ENCODE measurements at regions not wholly inside any gene's neighbourhood (a gene's known extent, or its start where the extent isn't known, plus 50 kb on each side); places are given as distances from the start of the nearest gene placed in this dataset.

GRCh38 chr2:238613610-238614009, 186.9 kb downstream of the ASB1 start:
- ChIA-PET CTCF (no interaction called here), POLR2A (no interaction called here)
- no peak overlapping the region for H3K4me3 Mint-ChIP-seq
- Histone ChIP-seq H3K27ac (ENCODE audit: low read length in 2 of 2) (no peak overlapping the region), H3K9me3 (ENCODE audit: control extremely low read depth in 1 of 3, control insufficient read depth in 2 of 3, insufficient read depth in 1 of 3, low read length in 2 of 3) (peaks cover 0 to 4% (median 0%) of the 10 kb centered on the region in 3 donors), H3K9ac (ENCODE audit: low read length) (no peak overlapping the region), H3K27me3 (replicated peaks in 1 of 4; ENCODE audit: control extremely low read depth in 1 of 4, control insufficient read depth in 3 of 4, insufficient read depth in 4 of 4, low read length in 3 of 4) (peaks cover 0 to 1% (median 0%) of the 10 kb centered on the region in 4 experiments), H3K4me2 (replicated peaks; ENCODE audit: low read depth, low read length, poor library complexity, severe bottlenecking) (no peak overlapping the region), H3K4me1 (ENCODE audit: control insufficient read depth in 2 of 2, insufficient read depth in 2 of 2, low read length in 2 of 2) (no peaks in the 10 kb centered on the region), H3K4me3 (ENCODE audit: control extremely low read depth in 1 of 5, extremely low read depth in 1 of 5, insufficient read depth in 1 of 5, low read depth in 2 of 5, low read length in 4 of 5) (no peak overlapping the region), H3K79me2 (ENCODE audit: control insufficient read depth, insufficient read depth, low read length) (no peaks in the 10 kb centered on the region), H3K36me3 (replicated peaks in 1 of 2; ENCODE audit: control extremely low read depth in 1 of 2, control insufficient read depth in 1 of 2, extremely low read depth in 1 of 2, insufficient read depth in 2 of 2, low read length in 1 of 2) (no peaks in the 10 kb centered on the region), H2AFZ (ENCODE audit: insufficient read depth, low read depth, low read length, poor library complexity, severe bottlenecking) (no peak overlapping the region), H4K20me1 (ENCODE audit: control insufficient read depth, insufficient read depth, low read length, poor library complexity, severe bottlenecking) (no peaks in the 10 kb centered on the region)
- WGBS (ENCODE audit: insufficient coverage), result 63% methylated on average over 3 of the region's 5 CpGs
- no peaks in the 10 kb centered on the region for H3K4me1 Mint-ChIP-seq
- TF ChIP-seq CTCF (IDR thresholded peaks at IDR 0.05), result no peak
- TF ChIP-seq EZH2 (IDR thresholded peaks at IDR 0.05; ENCODE audit: borderline replicate concordance, insufficient read depth, low read depth, low read length, poor library complexity, severe bottlenecking), result no peak
- H3K9me3 Mint-ChIP-seq (ENCODE audit: insufficient read depth), result peaks cover 13% of the 10 kb centered on the region
- H3K27ac Mint-ChIP-seq, result no peak overlapping the region
- intact Hi-C loops (cut with micrococcal nuclease), result no loop called here
- peaks cover 10% of the 10 kb centered on the region for H3K27me3 Mint-ChIP-seq
- DNase-seq, result no peak
- no peak for ATAC-seq (ENCODE audit: low read depth)

DNA sequence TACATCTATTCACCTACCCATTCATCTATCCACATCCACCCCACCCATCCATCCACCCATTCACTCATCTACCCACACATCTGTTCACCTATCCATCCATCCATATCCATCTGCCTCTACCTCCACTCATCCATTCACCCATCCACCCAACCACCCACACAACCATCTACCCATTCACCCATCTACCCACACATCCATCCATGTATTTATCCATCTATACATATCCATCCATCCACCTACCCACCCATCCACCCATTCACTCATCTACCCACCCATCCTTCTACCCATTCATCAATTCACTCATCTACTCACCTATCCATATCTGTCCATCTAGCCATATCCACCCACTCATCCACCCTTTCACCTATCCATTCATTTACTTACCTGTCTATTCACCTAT, 187.6 kb downstream of the ASB1 start:
- DNase-seq (no peak), ATAC-seq (ENCODE audit: low read depth) (no peak)
- Histone ChIP-seq H3K4me3 (ENCODE audit: control extremely low read depth in 1 of 5, extremely low read depth in 1 of 5, insufficient read depth in 1 of 5, low read depth in 2 of 5, low read length in 4 of 5) (no peak overlapping the region), H4K20me1 (ENCODE audit: control insufficient read depth, insufficient read depth, low read length, poor library complexity, severe bottlenecking) (no peaks in the 10 kb centered on the region), H3K9me3 (ENCODE audit: control extremely low read depth in 1 of 3, control insufficient read depth in 2 of 3, insufficient read depth in 1 of 3, low read length in 2 of 3) (peaks cover 0 to 4% (median 0%) of the 10 kb centered on the region in 3 donors), H2AFZ (ENCODE audit: insufficient read depth, low read depth, low read length, poor library complexity, severe bottlenecking) (no peak overlapping the region), H3K4me1 (ENCODE audit: control insufficient read depth in 2 of 2, insufficient read depth in 2 of 2, low read length in 2 of 2) (no peaks in the 10 kb centered on the region), H3K27ac (ENCODE audit: low read length in 2 of 2) (no peak overlapping the region), H3K79me2 (ENCODE audit: control insufficient read depth, insufficient read depth, low read length) (no peaks in the 10 kb centered on the region), H3K9ac (ENCODE audit: low read length) (no peak overlapping the region), H3K4me2 (replicated peaks; ENCODE audit: low read depth, low read length, poor library complexity, severe bottlenecking) (no peak overlapping the region), H3K36me3 (replicated peaks in 1 of 2; ENCODE audit: control extremely low read depth in 1 of 2, control insufficient read depth in 1 of 2, extremely low read depth in 1 of 2, insufficient read depth in 2 of 2, low read length in 1 of 2) (no peaks in the 10 kb centered on the region), H3K27me3 (replicated peaks in 1 of 4; ENCODE audit: control extremely low read depth in 1 of 4, control insufficient read depth in 3 of 4, insufficient read depth in 4 of 4, low read length in 3 of 4) (peaks cover 0 to 3% (median 0%) of the 10 kb centered on the region in 4 experiments)
- Mint-ChIP-seq H3K4me3 (no peak overlapping the region), H3K4me1 (no peaks in the 10 kb centered on the region), H3K27me3 (peaks cover 11% of the 10 kb centered on the region), H3K9me3 (ENCODE audit: insufficient read depth) (peaks cover 10% of the 10 kb centered on the region), H3K27ac (no peak overlapping the region)
- intact Hi-C loops (cut with micrococcal nuclease), result no loop called here
- ChIA-PET CTCF (no interaction called here), POLR2A (no interaction called here)
- no peak for TF ChIP-seq CTCF (IDR thresholded peaks at IDR 0.05)
- no peak for TF ChIP-seq EZH2 (IDR thresholded peaks at IDR 0.05; ENCODE audit: borderline replicate concordance, insufficient read depth, low read depth, low read length, poor library complexity, severe bottlenecking)

Data from B cell (primary cell).